ENCODE measurements at regions not wholly inside any gene's neighbourhood (a gene's known extent, or its start where the extent isn't known, plus 50 kb on each side); places are given as distances from the start of the nearest gene placed in this dataset.

DNA sequence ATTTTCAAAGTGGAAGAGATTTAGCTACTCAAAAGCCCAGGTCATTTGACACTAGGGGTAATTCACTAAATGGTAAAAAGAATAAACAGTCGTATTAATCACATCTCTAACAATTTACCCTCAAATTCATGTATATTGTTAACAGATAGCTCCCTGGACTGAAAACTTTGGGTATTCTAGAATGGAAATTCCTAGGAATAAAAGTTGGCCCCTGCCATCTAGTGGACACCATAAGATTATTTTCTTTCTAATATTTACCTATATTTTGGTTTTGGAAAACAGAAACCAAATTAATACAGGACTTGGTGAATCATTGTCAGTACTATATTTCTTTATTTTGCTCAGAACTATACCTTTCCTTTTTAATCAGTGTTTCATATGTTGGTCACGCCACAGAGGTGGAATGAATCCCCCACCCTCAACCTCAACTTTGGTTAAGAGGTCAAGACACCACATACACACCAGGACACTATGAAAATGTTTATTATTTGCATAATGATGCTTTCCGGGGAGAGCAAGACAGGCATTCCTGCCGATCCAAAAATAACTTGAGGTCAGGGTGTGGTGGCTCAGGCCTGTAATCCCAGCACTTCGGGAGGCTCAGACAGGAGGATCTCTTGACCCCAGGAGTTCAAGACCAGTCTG is 96.2 kb upstream of the APOOL start:
- Histone ChIP-seq H3K4me1 (ENCODE audit: insufficient read depth, low read length, poor library complexity, severe bottlenecking) (no peaks in the 10 kb centered on the region), H3K4me2 (ENCODE audit: low read length) (peak overlapping the region; percentile 12; the same call in 1 of the 2 replicates), H3K4me3 (ENCODE audit: low read depth, low read length, poor library complexity, severe bottlenecking) (no peak overlapping the region), H3K9me2 (ENCODE audit: insufficient read depth, low read length) (no peaks in the 10 kb centered on the region), H3K36me3 (ENCODE audit: insufficient read depth, low read length) (no peaks in the 10 kb centered on the region), H4K20me1 (ENCODE audit: insufficient read depth, low read length) (no peaks in the 10 kb centered on the region), H3K27ac (ENCODE audit: low read depth, low read length, poor library complexity, severe bottlenecking) (no peak overlapping the region), H3K79me2 (ENCODE audit: insufficient read depth, low read depth, low read length) (no peaks in the 10 kb centered on the region), H3K9me3 (ENCODE audit: low read length) (no peaks in the 10 kb centered on the region), H2AFZ (ENCODE audit: low read length) (no peak overlapping the region)
- no TSS peak for BruUV-seq (replicated peaks)
- ChIA-PET POLR2A (interaction anchor here (0.6 to 1.0 kb wide), 2 partner anchors 18 to 258 kb away, joined by 4 to 7 read pairs; no protein-coding TSS in a partner anchor), CTCF (ENCODE audit: unreplicated experiment) (no interaction called here)
- intact Hi-C loops (cut with micrococcal nuclease; ENCODE audit: unreplicated experiment), result loop anchor here (5.0 kb wide), 1 partner anchor 180 kb away; no protein-coding TSS in a partner anchor
- DNase-seq (ENCODE audit: low spot score), result peak; percentile 0
- TF ChIP-seq EZH2phosphoT487 (IDR thresholded peaks at IDR 0.05; ENCODE audit: borderline replicate concordance, low read depth, low read length) (no peak), CTCF (conservative IDR thresholded peaks at IDR 0.05; ENCODE audit: low read length) (peak; percentile 58)

DNA sequence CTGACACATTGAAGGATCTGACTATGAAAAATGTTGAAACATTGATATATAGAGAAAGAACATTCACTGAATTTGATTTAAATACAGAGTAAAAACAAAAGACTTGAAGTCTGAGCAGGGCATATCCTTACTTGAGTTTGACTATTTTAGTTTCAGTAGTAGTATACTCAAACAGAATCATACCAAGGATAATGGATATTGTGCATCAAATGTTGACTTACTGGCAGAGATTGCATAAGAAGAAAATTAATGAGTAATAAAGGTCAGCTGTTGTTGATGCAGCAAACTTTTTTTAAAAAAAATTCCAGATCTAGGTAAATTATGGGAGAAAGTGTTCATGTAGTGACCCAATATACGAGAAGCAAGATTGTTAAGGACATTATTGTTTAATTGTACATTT is 94.5 kb upstream of the APOOL start:
- CTCF ChIA-PET (ENCODE audit: unreplicated experiment), result no interaction called here
- POLR2A ChIA-PET, result interaction anchor here (0.7 kb wide), 1 partner anchor 367 kb away, joined by 3 read pairs; no protein-coding TSS in a partner anchor
- BruUV-seq (replicated peaks), result no TSS peak
- H2AFZ ChIP-seq (ENCODE audit: low read length), result no peak overlapping the region
- no peak overlapping the region for H3K4me3 ChIP-seq (ENCODE audit: low read depth, low read length, poor library complexity, severe bottlenecking)
- H3K4me1 ChIP-seq (ENCODE audit: insufficient read depth, low read length, poor library complexity, severe bottlenecking), result no peaks in the 10 kb centered on the region
- no peak for DNase-seq (ENCODE audit: low spot score)
- no peak overlapping the region for H3K27ac ChIP-seq (ENCODE audit: low read depth, low read length, poor library complexity, severe bottlenecking)
- H3K79me2 ChIP-seq (ENCODE audit: insufficient read depth, low read depth, low read length), result no peaks in the 10 kb centered on the region
- H3K4me2 ChIP-seq (ENCODE audit: low read length), result no peak overlapping the region
- TF ChIP-seq EZH2phosphoT487 (IDR thresholded peaks at IDR 0.05; ENCODE audit: borderline replicate concordance, low read depth, low read length), result no peak
- no peak for TF ChIP-seq CTCF (conservative IDR thresholded peaks at IDR 0.05; ENCODE audit: low read length)
- H3K9me2 ChIP-seq (ENCODE audit: insufficient read depth, low read length), result no peaks in the 10 kb centered on the region
- H3K36me3 ChIP-seq (ENCODE audit: insufficient read depth, low read length), result no peaks in the 10 kb centered on the region
- intact Hi-C loops (cut with micrococcal nuclease; ENCODE audit: unreplicated experiment), result loop anchor here (5.0 kb wide), 1 partner anchor 182 kb away; no protein-coding TSS in a partner anchor
- H3K9me3 ChIP-seq (ENCODE audit: low read length), result no peaks in the 10 kb centered on the region
- no peaks in the 10 kb centered on the region for H4K20me1 ChIP-seq (ENCODE audit: insufficient read depth, low read length)

DNA sequence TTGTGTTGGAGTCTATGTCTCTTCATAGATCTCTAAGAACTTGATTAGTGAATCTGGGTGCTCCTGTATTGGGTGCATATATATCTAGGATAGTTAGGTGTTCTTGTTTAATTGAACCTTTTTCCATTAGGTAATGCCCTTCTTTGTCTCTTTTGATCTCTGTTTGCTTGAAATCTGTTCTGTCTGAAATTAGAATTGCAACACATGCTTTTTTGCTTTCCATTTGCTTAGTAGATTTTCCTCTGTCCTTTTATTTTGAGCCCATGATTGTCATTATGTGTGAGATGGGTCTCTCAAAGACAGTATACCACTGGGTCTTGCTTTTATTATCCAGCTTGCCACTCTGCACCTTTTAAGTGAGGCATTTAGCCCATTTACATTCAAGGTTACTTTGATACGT is 79.1 kb upstream of the APOOL start:
- TF ChIP-seq EZH2phosphoT487 (IDR thresholded peaks at IDR 0.05; ENCODE audit: borderline replicate concordance, low read depth, low read length), result no peak
- TF ChIP-seq CTCF (conservative IDR thresholded peaks at IDR 0.05; ENCODE audit: low read length), result no peak
- H3K36me3 ChIP-seq (ENCODE audit: insufficient read depth, low read length), result no peaks in the 10 kb centered on the region
- H2AFZ ChIP-seq (ENCODE audit: low read length), result no peak overlapping the region
- no peaks in the 10 kb centered on the region for H3K9me2 ChIP-seq (ENCODE audit: insufficient read depth, low read length)
- no peaks in the 10 kb centered on the region for H4K20me1 ChIP-seq (ENCODE audit: insufficient read depth, low read length)
- H3K4me1 ChIP-seq (ENCODE audit: insufficient read depth, low read length, poor library complexity, severe bottlenecking), result no peaks in the 10 kb centered on the region
- no peak overlapping the region for H3K4me3 ChIP-seq (ENCODE audit: low read depth, low read length, poor library complexity, severe bottlenecking)
- ChIA-PET CTCF (ENCODE audit: unreplicated experiment) (no interaction called here), POLR2A (interaction anchor here (1.2 kb wide), 1 partner anchor 17 kb away, joined by 4 read pairs; no protein-coding TSS in a partner anchor)
- H3K9me3 ChIP-seq (ENCODE audit: low read length), result no peaks in the 10 kb centered on the region
- BruUV-seq (replicated peaks), result no TSS peak
- no peaks in the 10 kb centered on the region for H3K79me2 ChIP-seq (ENCODE audit: insufficient read depth, low read depth, low read length)
- intact Hi-C loops (cut with micrococcal nuclease; ENCODE audit: unreplicated experiment), result no loop called here
- no peak for DNase-seq (ENCODE audit: low spot score)
- H3K27ac ChIP-seq (ENCODE audit: low read depth, low read length, poor library complexity, severe bottlenecking), result no peak overlapping the region
- no peak overlapping the region for H3K4me2 ChIP-seq (ENCODE audit: low read length)

Data from OCI-LY7 (cell line).